ENCODE measurements at regions not wholly inside any gene's neighbourhood (a gene's known extent, or its start where the extent isn't known, plus 50 kb on each side); places are given as distances from the start of the nearest gene placed in this dataset.

DNA sequence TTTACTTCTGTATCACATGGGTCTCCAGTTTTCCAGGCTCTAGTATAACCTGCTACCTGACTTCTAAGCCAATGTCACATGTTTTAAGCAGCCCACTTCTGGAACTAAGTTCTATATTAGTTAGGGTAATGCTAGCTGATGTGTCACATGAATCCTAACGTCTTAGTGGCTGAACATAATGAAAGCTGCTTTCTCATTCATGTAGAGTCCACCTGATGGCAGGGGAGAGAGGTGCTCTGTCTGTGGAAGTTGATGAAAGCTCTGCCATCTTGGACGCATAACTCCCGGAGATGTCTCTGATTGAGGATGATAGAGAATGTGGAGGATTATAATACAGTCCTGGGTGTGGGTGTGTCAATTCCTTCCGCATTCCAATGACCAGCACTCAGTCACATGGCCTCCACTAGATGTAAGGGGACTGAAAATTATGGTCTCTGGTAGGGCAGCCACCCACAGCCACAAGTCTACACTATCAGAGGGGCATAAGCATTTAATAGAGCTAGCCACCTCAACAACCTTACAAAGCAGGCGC is 234.4 kb upstream of the CRY1 start:
- H3K9me3 Mint-ChIP-seq, result no peaks in the 10 kb centered on the region
- no peaks in the 10 kb centered on the region for H3K36me3 Mint-ChIP-seq
- peak overlapping the region; percentile 44 for H3K27ac Mint-ChIP-seq
- peaks cover 14% of the 10 kb centered on the region for H3K4me1 Mint-ChIP-seq (ENCODE audit: unreplicated experiment)
- no peak for DNase-seq (ENCODE audit: extremely low spot score, unreplicated experiment)
- H3K27me3 Mint-ChIP-seq, result peaks cover 18% of the 10 kb centered on the region
- H3K4me3 Mint-ChIP-seq, result no peak overlapping the region
- TF ChIP-seq CTCF (conservative IDR thresholded peaks at IDR 0.05), result no peak

- no peak for TF ChIP-seq CTCF (conservative IDR thresholded peaks at IDR 0.05)
- Mint-ChIP-seq H3K27ac (no peak overlapping the region), H3K36me3 (peaks cover under 1% of the 10 kb centered on the region), H3K9me3 (peaks cover under 1% of the 10 kb centered on the region), H3K4me1 (ENCODE audit: unreplicated experiment) (peaks cover 14% of the 10 kb centered on the region), H3K4me3 (no peak overlapping the region), H3K27me3 (peaks cover 9% of the 10 kb centered on the region)
- no peak for DNase-seq (ENCODE audit: extremely low spot score, unreplicated experiment)
Observed at GRCh38 chr12:107328442-107329133, 235.2 kb upstream of the CRY1 start.

DNA sequence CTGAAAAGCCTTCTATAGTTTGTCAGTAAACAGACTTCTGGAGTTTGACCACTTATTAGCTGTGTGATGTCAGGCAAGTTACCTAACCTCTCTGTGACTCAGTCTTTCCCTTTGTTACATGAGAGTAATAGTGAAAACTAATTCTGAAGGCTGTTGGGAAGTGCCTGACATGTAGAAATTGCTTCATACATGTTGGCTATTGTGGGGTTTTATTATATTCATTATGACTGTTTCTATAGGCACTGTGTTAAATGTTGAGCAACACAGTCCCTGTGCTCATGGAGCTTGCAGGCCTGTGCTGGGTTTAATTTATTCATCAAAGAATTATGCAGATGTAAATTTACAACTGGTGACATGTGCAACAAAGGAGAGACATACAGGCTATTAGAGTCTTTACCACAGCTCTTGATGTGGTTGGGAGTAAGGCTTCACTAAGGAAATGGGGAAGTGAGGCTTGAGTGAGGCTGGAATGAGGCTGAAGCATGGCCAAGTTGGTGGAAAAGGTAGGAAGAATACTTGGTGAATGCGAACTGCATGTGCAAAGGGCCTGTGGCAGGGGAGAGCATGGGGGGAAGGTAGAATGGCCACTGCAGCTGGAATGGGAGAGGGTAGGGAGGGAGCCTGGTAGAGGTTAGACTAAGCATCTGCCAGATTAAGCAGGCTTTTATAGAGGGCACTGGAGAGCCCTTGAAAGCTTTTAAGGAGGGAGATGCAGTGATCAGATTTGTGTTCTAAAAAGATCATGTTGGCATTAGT is 236.4 kb upstream of the CRY1 start:
- no peak for DNase-seq (ENCODE audit: extremely low spot score, unreplicated experiment)
- Mint-ChIP-seq H3K27ac (no peak overlapping the region), H3K4me3 (no peak overlapping the region), H3K4me1 (ENCODE audit: unreplicated experiment) (peaks cover 14% of the 10 kb centered on the region), H3K27me3 (peaks cover 8% of the 10 kb centered on the region), H3K9me3 (peaks cover 6% of the 10 kb centered on the region), H3K36me3 (peaks cover 6% of the 10 kb centered on the region)
- TF ChIP-seq CTCF (conservative IDR thresholded peaks at IDR 0.05), result no peak

DNA sequence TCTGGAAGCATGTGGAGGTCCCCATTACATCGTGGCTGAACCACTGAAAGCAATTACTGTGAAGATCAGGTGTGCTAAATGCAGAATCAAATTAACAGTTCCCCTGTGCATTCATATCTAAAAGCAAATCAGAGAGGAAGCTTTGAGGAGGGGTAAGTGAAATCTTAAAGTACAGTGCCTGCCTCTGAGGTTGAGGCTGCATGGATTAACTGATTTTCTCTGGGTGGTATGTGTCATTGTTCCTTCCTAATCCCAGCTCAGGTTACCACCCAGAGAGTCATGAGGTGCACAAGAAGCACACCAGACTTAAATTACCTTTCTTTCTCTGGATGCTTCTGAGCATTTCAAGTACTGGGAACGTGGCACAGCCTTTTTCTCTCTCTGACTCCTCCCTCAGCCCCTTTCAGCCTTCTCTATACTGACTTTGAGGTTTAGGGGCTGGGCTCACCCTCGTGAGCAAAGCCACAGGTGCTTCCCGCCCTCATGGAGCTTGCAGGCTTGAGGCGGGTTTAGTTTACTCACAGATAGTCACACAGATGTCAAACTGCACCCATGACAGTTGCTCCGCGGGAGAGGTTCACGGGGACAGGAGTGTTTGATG is 237.6 kb upstream of the CRY1 start:
- H3K27ac Mint-ChIP-seq, result no peak overlapping the region
- H3K27me3 Mint-ChIP-seq, result peaks cover 11% of the 10 kb centered on the region
- no peak overlapping the region for H3K4me3 Mint-ChIP-seq
- peaks cover 9% of the 10 kb centered on the region for H3K9me3 Mint-ChIP-seq
- peaks cover 9% of the 10 kb centered on the region for H3K36me3 Mint-ChIP-seq
- DNase-seq (ENCODE audit: extremely low spot score, unreplicated experiment), result no peak
- peaks cover 14% of the 10 kb centered on the region for H3K4me1 Mint-ChIP-seq (ENCODE audit: unreplicated experiment)
- no peak for TF ChIP-seq CTCF (conservative IDR thresholded peaks at IDR 0.05)

DNA sequence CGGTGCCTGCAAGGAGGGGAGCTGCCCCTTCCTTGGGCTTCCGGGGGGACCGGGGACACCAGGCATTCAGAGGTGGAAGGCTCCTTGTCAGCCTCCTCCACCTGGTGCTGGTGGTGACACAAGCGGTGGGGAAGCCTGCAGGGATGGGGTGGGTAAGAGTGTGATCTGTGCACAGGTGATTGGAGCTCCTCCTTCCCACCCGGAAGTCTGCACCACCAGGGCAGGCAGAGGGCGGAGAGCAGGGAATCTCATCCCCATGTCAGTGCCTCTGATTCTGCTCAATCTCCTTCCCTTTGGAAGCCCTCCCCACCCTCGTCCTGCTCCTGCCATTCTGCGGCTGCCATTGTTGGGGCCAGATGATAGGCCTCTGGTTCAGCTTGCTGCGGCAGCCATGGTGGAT is 238.1 kb upstream of the CRY1 start:
- Mint-ChIP-seq H3K36me3 (peaks cover 9% of the 10 kb centered on the region), H3K27me3 (peaks cover 11% of the 10 kb centered on the region), H3K4me3 (no peak overlapping the region), H3K4me1 (ENCODE audit: unreplicated experiment) (peaks cover 14% of the 10 kb centered on the region), H3K9me3 (peaks cover 9% of the 10 kb centered on the region), H3K27ac (no peak overlapping the region)
- no peak for DNase-seq (ENCODE audit: extremely low spot score, unreplicated experiment)
- TF ChIP-seq CTCF (conservative IDR thresholded peaks at IDR 0.05), result no peak

Data from type B pancreatic cell (in vitro differentiated cells).